ENCODE measurements at regions not wholly inside any gene's neighbourhood (a gene's known extent, or its start where the extent isn't known, plus 50 kb on each side); places are given as distances from the start of the nearest gene placed in this dataset.

GRCh38 chr10:118116715-118117449 lies 70.1 kb upstream of the RAB11FIP2 start:
- DNase-seq, result peak; percentile 13
- no peaks in the 10 kb centered on the region for H3K9me3 ChIP-seq
- H3K4me1 ChIP-seq, result no peaks in the 10 kb centered on the region; the same call in 1 of the 2 replicates
- H3K27me3 ChIP-seq, result no peaks in the 10 kb centered on the region
- no peaks in the 10 kb centered on the region for H3K36me3 ChIP-seq
- no peak for TF ChIP-seq CTCF (IDR thresholded peaks at IDR 0.05; ENCODE audit: low read depth, low read length)
- H3K4me3 ChIP-seq (ENCODE audit: low read depth, low read length), result no peak overlapping the region

GRCh38 chr10:118116362-118116714 lies 69.6 kb upstream of the RAB11FIP2 start:
- H3K9me3 ChIP-seq, result no peaks in the 10 kb centered on the region
- no peak for TF ChIP-seq CTCF (IDR thresholded peaks at IDR 0.05; ENCODE audit: low read depth, low read length)

GRCh38 chr10:118115701-118116100 lies 69.0 kb upstream of the RAB11FIP2 start:
- H3K4me1 ChIP-seq, result no peaks in the 10 kb centered on the region; the same call in 1 of the 2 replicates
- no peak for DNase-seq
- no peaks in the 10 kb centered on the region for H3K36me3 ChIP-seq
- H3K9me3 ChIP-seq, result no peaks in the 10 kb centered on the region
- TF ChIP-seq CTCF (IDR thresholded peaks at IDR 0.05; ENCODE audit: low read depth, low read length), result no peak
- no peak overlapping the region for H3K4me3 ChIP-seq (ENCODE audit: low read depth, low read length)
- no peaks in the 10 kb centered on the region for H3K27me3 ChIP-seq

More at GRCh38 chr10:118116362-118116714, 69.6 kb upstream of the RAB11FIP2 start:
- DNase-seq, result no peak
- H3K36me3 ChIP-seq, result no peaks in the 10 kb centered on the region
- no peaks in the 10 kb centered on the region; the same call in 1 of the 2 replicates for H3K4me1 ChIP-seq
- no peak overlapping the region for H3K4me3 ChIP-seq (ENCODE audit: low read depth, low read length)
- H3K27me3 ChIP-seq, result no peaks in the 10 kb centered on the region

- Histone ChIP-seq H3K4me1 (peaks cover 5% of the 10 kb centered on the region), H3K9me3 (no peaks in the 10 kb centered on the region), H3K36me3 (no peaks in the 10 kb centered on the region), H3K4me3 (ENCODE audit: low read depth, low read length) (no peak overlapping the region), H3K27me3 (no peaks in the 10 kb centered on the region)
- no peak for TF ChIP-seq CTCF (IDR thresholded peaks at IDR 0.05; ENCODE audit: low read depth, low read length)
- no peak for DNase-seq
Observed at GRCh38 chr10:118114992-118115391, 68.3 kb upstream of the RAB11FIP2 start.

GRCh38 chr10:118112543-118113125 lies 65.9 kb upstream of the RAB11FIP2 start:
- no peaks in the 10 kb centered on the region for H3K9me3 ChIP-seq
- H3K36me3 ChIP-seq, result no peaks in the 10 kb centered on the region
- no peak overlapping the region for H3K4me3 ChIP-seq (ENCODE audit: low read depth, low read length)
- no peaks in the 10 kb centered on the region for H3K27me3 ChIP-seq
- peaks cover 15% of the 10 kb centered on the region for H3K4me1 ChIP-seq
- TF ChIP-seq CTCF (IDR thresholded peaks at IDR 0.05; ENCODE audit: low read depth, low read length), result no peak
- no peak for DNase-seq

GRCh38 chr10:118110750-118111149 lies 64.0 kb upstream of the RAB11FIP2 start:
- Histone ChIP-seq H3K4me3 (ENCODE audit: low read depth, low read length) (no peak overlapping the region), H3K36me3 (no peaks in the 10 kb centered on the region), H3K4me1 (peaks cover 31% of the 10 kb centered on the region), H3K9me3 (no peaks in the 10 kb centered on the region), H3K27me3 (no peaks in the 10 kb centered on the region)
- no peak for DNase-seq
- no peak for TF ChIP-seq CTCF (IDR thresholded peaks at IDR 0.05; ENCODE audit: low read depth, low read length)

Measured in BE2C (cell line).